ENCODE measurements at regions not wholly inside any gene's neighbourhood (a gene's known extent, or its start where the extent isn't known, plus 50 kb on each side); places are given as distances from the start of the nearest gene placed in this dataset.

GRCh38 chr18:11500153-11501122 lies 109.0 kb upstream of the SLC35G4 start:
- H3K4me3 ChIP-seq (ENCODE audit: low read length), result no peak overlapping the region
- no peak for TF ChIP-seq CTCF (conservative IDR thresholded peaks at IDR 0.05; ENCODE audit: low read depth, low read length)
- peak; percentile 93 for DNase-seq (ENCODE audit: low read depth)

GRCh38 chr18:11498821-11499220 lies 110.6 kb upstream of the SLC35G4 start:
- DNase-seq (ENCODE audit: low read depth), result no peak
- no peak overlapping the region for H3K4me3 ChIP-seq (ENCODE audit: low read length)
- TF ChIP-seq CTCF (conservative IDR thresholded peaks at IDR 0.05; ENCODE audit: low read depth, low read length), result no peak

GRCh38 chr18:11497585-11497984 lies 111.8 kb upstream of the SLC35G4 start:
- H3K4me3 ChIP-seq (ENCODE audit: low read length), result no peak overlapping the region
- no peak for TF ChIP-seq CTCF (conservative IDR thresholded peaks at IDR 0.05; ENCODE audit: low read depth, low read length)
- no peak for DNase-seq (ENCODE audit: low read depth)

GRCh38 chr18:11496526-11497172 lies 112.7 kb upstream of the SLC35G4 start:
- no peak overlapping the region for H3K4me3 ChIP-seq (ENCODE audit: low read length)
- DNase-seq (ENCODE audit: low read depth), result no peak
- no peak for TF ChIP-seq CTCF (conservative IDR thresholded peaks at IDR 0.05; ENCODE audit: low read depth, low read length)

- TF ChIP-seq CTCF (conservative IDR thresholded peaks at IDR 0.05; ENCODE audit: low read depth, low read length), result no peak
- DNase-seq (ENCODE audit: low read depth), result no peak
- no peak overlapping the region for H3K4me3 ChIP-seq (ENCODE audit: low read length)
Observed at GRCh38 chr18:11495441-11495840, 114.0 kb upstream of the SLC35G4 start.

GRCh38 chr18:11494107-11494506 lies 115.3 kb upstream of the SLC35G4 start:
- no peak for TF ChIP-seq CTCF (conservative IDR thresholded peaks at IDR 0.05; ENCODE audit: low read depth, low read length)
- peak; percentile 21 for DNase-seq (ENCODE audit: low read depth)
- no peak overlapping the region for H3K4me3 ChIP-seq (ENCODE audit: low read length)

All from retinal pigment epithelial cell (primary cell).